Esophagus squamous epithelium (tissue), 5 donors: ENCODE measurements at regions not wholly inside any gene's neighbourhood (a gene's known extent, or its start where the extent isn't known, plus 50 kb on each side); places are given as distances from the start of the nearest gene placed in this dataset.

Experiments
- DNase-seq: peaks from one replicate; lab custom pipeline; 2025; lab: John Stamatoyannopoulos, UW
- H3K27ac ChIP-seq, 4 donors: fragments of 200-600 bp; sonication (generic); one replicate each; pipeline ENCODE4 v1.5.1; 2016 to 2019; ENCODE audit warnings: mild to moderate bottlenecking in 1 of 4
- H3K27me3 ChIP-seq, 4 donors: fragments of 200-600 bp; sonication (generic); 1 replicate in 3 of 4; 2 replicates in 1 of 4; pipeline versions ENCODE4 v1.5.1 to v1.6.0; 2017 to 2021; ENCODE audit warnings: antibody characterized with exemption in 1 of 4
- H3K36me3 ChIP-seq, 3 donors: fragments of 200-600 bp; sonication (generic); one replicate each; pipeline ENCODE4 v1.5.1; 2016 to 2019
- H3K4me1 ChIP-seq, 3 donors: fragments of 200-600 bp; sonication (generic); one replicate each; pipeline ENCODE4 v1.5.1; 2017 to 2019
- H3K4me3 ChIP-seq, 4 donors: fragments of 200-600 bp; sonication (generic); 1 replicate in 3 of 4; 2 replicates in 1 of 4; pipeline ENCODE4 v1.5.1; 2016 to 2019; ENCODE audit warnings: mild to moderate bottlenecking in 2 of 4, moderate library complexity in 1 of 4
- H3K9me3 ChIP-seq, 3 donors: fragments of 200-600 bp; sonication (generic); one replicate each; pipeline ENCODE4 v1.5.1; 2016 to 2019
- CTCF ChIP-seq, 6 experiments: fragments of 450-650 bp in 4 of 6; fragments of 200-600 bp in 2 of 6; sonication (generic) in 2 of 6; IDR thresholded peaks; one replicate each; pipeline ENCODE4 v1.5.1; 2016 to 2019; ENCODE audit warnings: antibody characterized with exemption in 6 of 6, mild to moderate bottlenecking in 4 of 6, moderate library complexity in 4 of 6
- POLR2A ChIP-seq, 4 donors: fragments of 450-650 bp; IDR thresholded peaks; one replicate each; pipeline ENCODE4 v1.6.1; 2017; ENCODE audit warnings: antibody characterized with exemption in 4 of 4, mild to moderate bottlenecking in 4 of 4, moderate library complexity in 3 of 4
- WGBS, 2 donors: methylation state at CpG; one replicate each; pipeline ENCODE4 v1.1.5; 2018; 5-methylcytosine and 5-hydroxymethylcytosine counted together
- intact Hi-C: fragments of 100-400 bp; cut with DNase I; formaldehyde crosslinking; loops from one replicate; pipeline ENCODE4 v1.15.0; 2022
- donor health status: DM: yes; HTN: yes; CAD: no.

- WGBS, 2 donors: 40 to 53% methylated on average over 4 of the region's 4 CpGs
- no peaks in the 10 kb centered on the region for H3K27me3 ChIP-seq
- no peak overlapping the region for H3K27ac ChIP-seq
- no peak for DNase-seq
- no peak for TF ChIP-seq POLR2A (IDR thresholded peaks at IDR 0.05)
- TF ChIP-seq CTCF (IDR thresholded peaks at IDR 0.05): no peak
- H3K36me3 ChIP-seq: no peaks in the 10 kb centered on the region
- H3K9me3 ChIP-seq: no peaks in the 10 kb centered on the region
- no peaks in the 10 kb centered on the region for H3K4me1 ChIP-seq
- H3K4me3 ChIP-seq: no peak overlapping the region
- intact Hi-C loops: no loop called here
These were observed 1563.6 kb upstream of the PRMT6 start for GRCh38 chr1:105492921-105493320.

GRCh38 chr1:105516068-105516467, 1540.4 kb upstream of the PRMT6 start:
- Histone ChIP-seq H3K27me3 (no peaks in the 10 kb centered on the region), H3K27ac (no peak overlapping the region), H3K4me3 (no peak overlapping the region), H3K36me3 (no peaks in the 10 kb centered on the region), H3K9me3 (no peaks in the 10 kb centered on the region), H3K4me1 (no peaks in the 10 kb centered on the region)
- TF ChIP-seq POLR2A (IDR thresholded peaks at IDR 0.05) (no peak), CTCF (IDR thresholded peaks at IDR 0.05) (no peak)
- intact Hi-C loops: no loop called here
- WGBS, 2 donors: 42 to 72% methylated on average over 1 of the region's 1 CpG
- DNase-seq: no peak

- 55 to 68% methylated on average over 3 of the region's 3 CpGs for WGBS, 2 donors
- no peak overlapping the region for H3K4me3 ChIP-seq
- no peak for DNase-seq
- no peaks in the 10 kb centered on the region for H3K4me1 ChIP-seq
- H3K27me3 ChIP-seq: no peaks in the 10 kb centered on the region
- no peak for TF ChIP-seq POLR2A (IDR thresholded peaks at IDR 0.05)
- no peak for TF ChIP-seq CTCF (IDR thresholded peaks at IDR 0.05)
- intact Hi-C loops: no loop called here
- no peak overlapping the region for H3K27ac ChIP-seq
- no peaks in the 10 kb centered on the region for H3K36me3 ChIP-seq
- H3K9me3 ChIP-seq: peaks cover 0 to 8% (median 0%) of the 10 kb centered on the region in 3 donors
These were observed 1522.5 kb upstream of the PRMT6 start for GRCh38 chr1:105533996-105534395.

- no peak for DNase-seq
- Histone ChIP-seq H3K9me3 (no peaks in the 10 kb centered on the region), H3K4me1 (no peaks in the 10 kb centered on the region), H3K4me3 (no peak overlapping the region), H3K27ac (no peak overlapping the region), H3K36me3 (no peaks in the 10 kb centered on the region), H3K27me3 (no peaks in the 10 kb centered on the region)
- 57% methylated on average over 1 of the region's 1 CpG for WGBS, 2 donors
- intact Hi-C loops: no loop called here
- TF ChIP-seq POLR2A (IDR thresholded peaks at IDR 0.05): no peak
- no peak for TF ChIP-seq CTCF (IDR thresholded peaks at IDR 0.05)
These were observed 1512.0 kb upstream of the PRMT6 start for GRCh38 chr1:105544475-105544874.

GRCh38 chr1:105556266-105556665, 1500.2 kb upstream of the PRMT6 start:
- intact Hi-C loops: no loop called here
- DNase-seq: no peak

More at GRCh38 chr1:105556266-105556665, 1500.2 kb upstream of the PRMT6 start:
- H3K36me3 ChIP-seq: no peaks in the 10 kb centered on the region
- no peak for TF ChIP-seq CTCF (IDR thresholded peaks at IDR 0.05)
- no peak for TF ChIP-seq POLR2A (IDR thresholded peaks at IDR 0.05)
- H3K9me3 ChIP-seq: no peaks in the 10 kb centered on the region
- H3K4me1 ChIP-seq: no peaks in the 10 kb centered on the region
- WGBS, 2 donors: 38 to 39% methylated on average over 2 of the region's 2 CpGs
- H3K27ac ChIP-seq: no peak overlapping the region
- no peaks in the 10 kb centered on the region for H3K27me3 ChIP-seq
- no peak overlapping the region for H3K4me3 ChIP-seq
